Fibroblast of skin of right quadriceps (primary cell): ENCODE measurements at regions not wholly inside any gene's neighbourhood (a gene's known extent, or its start where the extent isn't known, plus 50 kb on each side); places are given as distances from the start of the nearest gene placed in this dataset.
A peak's percentile ranks its signal among the peaks of the same experiment; 100 is the strongest.
"Not testable (repeated sequence)": the region's sequence is repeated elsewhere in the genome, so short reads cannot be mapped to it uniquely, and the experiment has no call there.

Source experiments
- DNase-seq: peaks from one replicate; pipeline ENCODE4 v3.0.0-alpha.2; 2013

DNA sequence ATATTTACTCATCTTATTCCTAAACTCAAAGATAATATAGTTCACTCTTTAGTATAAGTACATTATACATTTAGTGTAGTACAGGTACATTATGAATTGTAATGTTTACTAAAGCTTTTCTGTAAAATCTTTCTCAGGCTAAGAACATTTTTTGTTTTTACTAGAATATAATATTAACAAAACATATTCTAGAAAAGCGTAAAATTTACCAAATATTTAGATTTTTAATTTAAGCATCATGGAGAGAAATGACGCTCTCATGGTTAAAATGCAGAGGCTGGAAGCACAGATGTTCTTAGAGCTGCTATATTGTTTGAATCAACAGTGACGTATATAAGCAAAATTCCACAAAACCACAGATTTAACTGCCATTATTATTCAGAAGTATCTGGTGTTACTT, 54.7 kb upstream of the NBPF15 start:
- DNase-seq: peak; percentile 4

DNA sequence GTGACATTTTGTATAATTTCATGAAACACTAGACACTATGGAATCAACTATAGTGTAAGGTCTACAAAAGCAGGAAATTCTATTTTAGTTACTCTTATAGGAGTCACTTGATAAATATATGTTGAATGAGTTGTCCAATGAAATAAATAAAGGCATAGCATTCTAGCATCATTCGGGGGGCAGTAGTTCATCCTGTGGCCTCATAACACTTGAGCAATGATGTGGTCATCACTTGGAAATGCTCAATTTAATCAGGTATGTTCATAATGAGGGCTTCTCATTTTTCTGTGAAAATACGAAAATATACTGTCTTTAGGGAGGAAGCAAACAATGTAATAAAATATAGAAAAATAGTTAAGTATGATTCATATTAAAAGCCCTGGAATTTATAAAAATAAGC, 55.4 kb upstream of the NBPF15 start:
- peak; percentile 45 for DNase-seq

DNA sequence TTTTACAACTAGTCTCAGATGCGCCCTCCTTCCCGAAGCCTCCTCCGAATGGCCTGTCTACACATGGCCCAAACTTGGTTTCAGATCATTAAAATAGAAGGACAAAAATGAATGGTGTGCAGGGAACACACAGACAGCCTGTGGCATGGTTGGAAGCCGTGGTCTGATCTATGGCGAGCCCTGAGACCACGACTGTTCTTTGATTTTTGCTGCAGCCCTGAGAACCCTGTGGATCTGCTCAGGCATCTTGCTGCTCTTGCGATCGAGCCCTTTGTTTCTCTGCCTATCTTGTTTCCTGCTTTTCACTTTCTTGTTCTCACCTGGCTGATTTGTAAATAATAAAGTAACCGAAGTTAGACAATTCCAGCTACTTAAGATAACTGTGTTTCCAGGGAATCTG, 57.0 kb upstream of the NBPF15 start:
- DNase-seq: not testable (repeated sequence)

DNA sequence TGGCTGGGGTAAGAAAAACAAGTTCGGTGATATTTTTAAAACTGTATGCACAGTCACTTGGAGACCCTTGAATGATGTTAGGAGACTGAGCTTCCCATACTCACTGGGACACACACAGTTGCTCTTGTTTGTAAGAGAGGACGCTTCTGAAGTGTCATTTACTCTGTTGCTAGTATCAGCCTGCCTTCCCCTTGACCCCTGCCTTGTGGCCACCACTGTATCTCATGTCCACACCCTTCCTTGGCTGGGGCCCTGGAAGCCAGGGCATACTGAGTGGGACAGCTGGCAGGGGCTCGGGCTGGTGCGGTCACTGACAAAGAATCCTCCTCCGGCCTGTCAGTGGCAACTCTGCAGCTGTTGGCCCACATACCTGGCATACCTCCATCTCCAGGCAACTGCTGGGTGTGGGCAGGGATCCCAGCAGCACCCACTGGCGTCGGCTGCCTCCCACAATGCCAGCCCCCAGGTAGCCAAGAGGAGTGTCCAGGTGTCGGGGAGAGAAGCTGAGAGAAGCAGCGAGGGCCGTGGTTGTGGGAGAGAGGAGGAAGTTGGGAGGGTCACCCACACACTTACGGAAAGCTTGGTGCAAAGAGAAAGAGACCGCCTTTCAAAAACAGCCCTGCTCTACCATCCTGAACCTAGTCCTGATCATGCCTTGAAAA, 58.2 kb upstream of the NBPF15 start:
- DNase-seq: not testable (repeated sequence)

DNA sequence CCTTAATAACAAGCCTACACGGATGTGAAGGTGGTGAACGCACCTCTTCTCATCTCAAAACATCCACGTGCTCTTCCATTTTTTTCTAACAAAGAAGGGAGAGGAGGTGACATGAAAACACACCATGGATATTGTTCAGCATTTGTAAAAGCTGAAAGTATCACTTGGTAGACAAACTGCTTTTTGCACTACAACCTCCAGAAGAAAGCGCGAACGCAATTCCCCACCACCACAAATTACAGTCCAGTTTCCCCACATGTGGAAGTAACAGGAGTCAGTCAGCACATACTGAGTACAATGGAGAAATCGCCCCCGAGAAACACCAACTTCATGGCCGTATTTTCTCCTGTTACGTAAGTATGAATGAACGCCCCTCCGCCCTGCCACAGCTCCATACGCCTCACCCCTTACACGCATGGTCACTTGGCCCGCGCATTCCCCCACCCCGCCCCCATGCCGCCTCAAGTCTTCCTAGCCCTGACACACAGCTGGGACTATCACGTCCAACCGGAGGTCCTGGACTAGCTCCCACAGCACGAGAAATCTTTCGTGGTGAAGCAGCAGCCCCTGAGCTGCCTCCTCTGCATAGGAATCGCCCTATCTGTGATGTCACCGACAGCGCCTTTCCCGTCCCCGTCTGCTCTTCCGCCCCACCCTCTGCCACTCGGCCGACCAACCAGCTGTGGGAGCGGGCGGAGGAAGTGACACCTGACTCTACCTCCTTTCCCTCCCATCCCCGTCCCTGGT, 62.4 kb upstream of the NBPF15 start:
- peak; percentile 50 for DNase-seq

DNA sequence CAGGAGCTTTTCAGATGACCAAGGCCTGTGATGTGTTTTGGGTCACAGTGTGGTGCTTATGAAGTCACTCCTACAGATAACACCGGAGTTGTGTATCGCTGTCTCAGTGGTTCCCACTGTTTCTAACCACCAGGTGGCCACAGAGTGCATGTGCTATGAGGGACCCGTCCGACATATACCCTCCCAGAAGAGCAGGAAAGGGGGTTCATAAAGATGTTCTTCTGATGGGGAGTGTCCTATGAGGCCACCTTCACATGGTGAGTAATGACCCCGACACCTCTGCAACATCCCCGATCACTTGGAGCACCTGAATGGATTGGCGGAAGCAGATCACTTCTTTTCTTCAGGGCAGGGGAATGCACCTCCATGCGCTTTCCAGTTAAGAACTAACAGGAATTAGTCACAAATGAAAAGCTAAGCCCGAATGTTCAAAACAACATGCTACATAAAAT, 60.5 kb upstream of the PPIAL4F start:
- not testable (repeated sequence) for DNase-seq

DNA sequence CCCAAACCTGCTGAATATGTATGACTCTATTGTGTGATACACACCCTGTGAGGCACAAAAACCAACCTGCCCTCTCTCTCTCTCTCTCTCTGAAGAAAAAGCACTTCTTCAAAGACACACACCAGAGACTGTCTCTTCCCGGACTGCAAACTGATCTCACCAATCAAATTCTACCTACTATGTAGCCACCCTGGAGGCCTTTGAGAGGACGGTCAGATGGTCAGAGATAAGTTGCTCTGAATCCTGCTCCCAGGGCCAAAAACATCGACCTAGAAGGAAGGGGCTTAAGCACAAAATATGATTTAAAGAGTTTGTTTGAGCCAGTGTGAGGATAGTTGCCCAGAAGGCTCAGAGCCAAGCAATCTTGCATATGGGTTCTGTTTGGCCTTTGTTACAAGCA, 59.2 kb upstream of the PPIAL4F start:
- DNase-seq: not testable (repeated sequence)

DNA sequence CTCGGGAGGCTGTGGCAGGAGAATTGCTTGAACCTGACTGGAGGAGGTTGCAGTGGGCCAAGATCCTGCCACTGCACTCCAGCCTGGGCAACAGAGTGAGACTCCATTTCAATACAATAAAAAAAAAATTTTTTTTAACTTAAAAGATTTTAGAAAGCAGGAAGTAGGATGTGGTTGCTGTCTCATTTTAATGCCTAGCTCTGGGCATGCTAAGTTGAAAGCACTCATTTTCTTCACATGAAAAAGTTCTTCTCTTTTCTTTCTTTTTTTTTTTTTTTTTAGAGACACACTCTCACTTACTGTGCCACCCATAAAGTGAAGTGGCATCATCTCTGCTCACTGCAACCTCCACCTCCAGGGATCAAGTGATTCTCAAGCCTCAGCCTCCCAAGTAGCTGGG, 58.4 kb upstream of the PPIAL4F start:
- DNase-seq: not testable (repeated sequence)

DNA sequence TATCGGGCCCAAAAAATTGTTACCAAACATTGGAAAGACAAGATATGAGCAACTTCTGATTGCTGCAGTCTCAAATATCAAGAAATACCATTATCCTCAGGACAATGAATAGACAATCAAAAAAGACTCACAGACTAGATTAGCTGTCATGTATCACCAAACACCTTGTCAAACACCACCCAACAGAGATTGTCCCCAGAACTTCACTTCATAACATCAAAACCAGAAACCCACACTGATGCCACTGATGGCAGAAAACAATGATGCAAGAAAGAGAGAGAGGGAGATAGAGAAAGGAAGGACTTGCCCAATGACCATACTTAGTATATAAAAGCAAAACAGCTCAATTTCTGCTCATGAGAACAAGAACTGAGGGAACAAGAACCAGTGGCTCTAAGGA, 56.0 kb upstream of the PPIAL4F start:
- DNase-seq: not testable (repeated sequence)

DNA sequence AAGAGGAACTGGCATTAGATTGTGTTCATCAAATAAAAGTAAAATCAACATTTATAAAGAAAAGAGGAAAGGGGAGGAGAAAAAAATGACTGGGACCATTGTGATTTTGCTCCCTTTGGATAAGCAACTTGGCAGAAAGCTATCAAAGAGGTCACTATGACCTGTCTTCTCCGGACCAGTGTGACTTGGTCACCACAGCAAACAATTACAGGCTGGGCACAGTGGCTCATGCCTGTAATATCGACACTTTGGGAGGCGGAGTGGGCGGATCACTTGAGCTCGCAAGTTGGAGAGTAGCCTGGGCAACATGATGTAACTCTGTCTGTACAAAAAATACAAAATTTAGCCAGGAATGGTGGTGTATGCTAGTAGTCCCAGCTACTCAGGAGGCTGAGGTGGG, 55.5 kb upstream of the PPIAL4F start:
- not testable (repeated sequence) for DNase-seq

DNA sequence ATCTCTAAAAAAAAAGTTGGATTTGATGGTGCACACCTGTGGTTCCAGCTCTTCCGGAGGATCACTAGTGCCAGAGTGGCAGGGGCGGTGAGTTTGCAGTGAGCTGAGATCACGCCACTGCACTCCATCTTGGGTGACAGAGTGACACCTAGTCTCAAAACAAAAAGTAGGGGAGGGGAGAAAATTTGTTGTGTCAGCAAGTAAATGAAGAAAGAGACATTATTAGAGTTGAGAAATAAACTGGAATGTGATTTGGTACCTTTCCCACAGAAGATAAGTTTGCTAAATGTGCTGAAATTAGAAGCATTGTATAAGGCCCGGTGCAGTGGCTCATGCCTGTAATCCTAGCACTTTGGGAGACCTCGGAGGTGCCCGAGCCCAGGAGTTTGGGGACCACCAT, 54.0 kb upstream of the PPIAL4F start:
- DNase-seq: not testable (repeated sequence)

DNA sequence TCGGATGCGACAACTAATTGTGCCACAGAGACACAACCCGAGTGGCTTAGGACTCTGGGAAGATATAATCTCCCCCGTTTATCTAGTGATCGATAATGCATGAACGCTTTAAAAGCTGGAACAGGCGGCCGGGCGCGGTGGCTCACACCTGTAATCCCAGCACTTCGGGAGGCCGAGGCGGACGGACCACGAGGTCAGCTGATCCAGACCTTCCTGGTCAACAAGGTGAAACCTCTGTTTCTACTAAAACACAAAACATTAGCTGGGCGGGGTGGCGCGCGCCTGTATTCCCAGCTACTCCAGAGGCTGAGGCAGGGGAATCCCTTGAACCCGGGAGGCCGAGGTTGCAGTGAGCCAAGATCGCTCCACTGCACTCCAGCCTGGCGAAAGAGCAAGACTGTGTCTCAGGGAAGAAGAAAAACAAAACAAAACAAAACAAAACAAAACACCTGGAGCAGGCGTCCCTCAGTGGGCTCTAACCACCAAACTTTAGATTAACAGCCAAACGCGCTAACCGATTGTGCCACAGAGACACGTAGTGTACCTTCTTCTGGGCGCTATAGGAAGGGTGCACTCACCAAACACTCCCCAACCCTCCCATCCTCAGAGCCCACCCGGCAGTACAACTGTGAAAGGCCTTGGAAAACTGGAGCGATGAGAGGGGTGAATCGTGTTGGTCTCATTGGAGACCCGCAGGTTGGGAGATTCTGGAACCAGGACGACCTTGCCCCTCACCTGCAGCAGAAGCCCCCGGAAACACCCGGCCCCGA, 53.3 kb upstream of the PPIAL4F start:
- not testable (repeated sequence) for DNase-seq
